GM23338 (cell line): ENCODE measurements at regions not wholly inside any gene's neighbourhood (a gene's known extent, or its start where the extent isn't known, plus 50 kb on each side); places are given as distances from the start of the nearest gene placed in this dataset.

Source experiments
- ATAC-seq: fragments of 200-7000 bp; cut with Tn5 transposase; 3 replicates; pipeline ENCODE4 v1.9.1; 2020
- DNase-seq: peaks from one replicate; pipeline ENCODE4 v3.0.0-alpha.2; 2015; ENCODE audit warnings: low spot score
- H2AFZ ChIP-seq: fragments of 200-600 bp; sonication (generic); 2 replicates; pipeline ENCODE4 v1.8.0; 2016; ENCODE audit warnings: antibody characterized with exemption, mild to moderate bottlenecking, moderate library complexity
- H3F3A ChIP-seq: fragments of 200-600 bp; sonication (generic); replicated peaks from 2 replicates; pipeline ENCODE4 v1.8.0; 2017; ENCODE audit warnings: antibody characterized with exemption, mixed run types, low read depth
- H3K27ac ChIP-seq: fragments of 200-600 bp; sonication (generic); 2 replicates; pipeline ENCODE4 v1.6.1; 2016; ENCODE audit warnings: low read depth
- H3K27me3 ChIP-seq: fragments of 200-600 bp; sonication (generic); 2 replicates; pipeline ENCODE4 v1.8.0; 2016; ENCODE audit warnings: mild to moderate bottlenecking, mixed run types, moderate library complexity; ENCODE audit not compliant: insufficient read depth
- H3K36me3 ChIP-seq: fragments of 200-600 bp; sonication (generic); 2 replicates; pipeline ENCODE4 v1.8.0; 2016; ENCODE audit warnings: mild to moderate bottlenecking; ENCODE audit not compliant: insufficient read depth
- H3K4me1 ChIP-seq: fragments of 200-600 bp; sonication (generic); 2 replicates; pipeline ENCODE4 v1.8.0; 2016; ENCODE audit warnings: mild to moderate bottlenecking, moderate library complexity; ENCODE audit not compliant: insufficient read depth
- H3K4me2 ChIP-seq: fragments of 200-600 bp; sonication (generic); 2 replicates; pipeline ENCODE4 v1.7.1; 2017; ENCODE audit warnings: mixed run types
- H3K4me3 ChIP-seq: fragments of 200-600 bp; sonication (generic); 2 replicates; pipeline ENCODE4 v1.6.1; 2016; ENCODE audit warnings: mixed run types
- H3K79me2 ChIP-seq: fragments of 200-600 bp; sonication (generic); replicated peaks from 2 replicates; pipeline ENCODE4 v1.8.0; 2017; ENCODE audit warnings: mild to moderate bottlenecking; ENCODE audit not compliant: insufficient read depth
- H3K9me2 ChIP-seq: fragments of 200-600 bp; sonication (generic); 2 replicates; pipeline ENCODE4 v1.8.0; 2017; ENCODE audit not compliant: insufficient read depth
- H4K20me1 ChIP-seq: fragments of 200-600 bp; sonication (generic); replicated peaks from 2 replicates; pipeline ENCODE4 v1.8.0; 2017; ENCODE audit warnings: mild to moderate bottlenecking; ENCODE audit not compliant: insufficient read depth
- H3K27ac Mint-ChIP-seq: 2 replicates; pipeline ENCODE4 v1.8.0; 2020; ENCODE audit warnings: inconsistent platforms, mild to moderate bottlenecking, moderate library complexity, mixed read lengths
- H3K27me3 Mint-ChIP-seq: 3 replicates; pipeline ENCODE4 v1.8.0; 2022; ENCODE audit warnings: low read depth, mild to moderate bottlenecking, moderate library complexity, mixed read lengths, inconsistent platforms; ENCODE audit not compliant: insufficient read depth, poor library complexity
- H3K36me3 Mint-ChIP-seq: 3 replicates; pipeline ENCODE4 v1.8.0; 2021; ENCODE audit warnings: low read depth, mild to moderate bottlenecking, inconsistent platforms, moderate library complexity, mixed read lengths
- H3K4me1 Mint-ChIP-seq: 3 replicates; pipeline ENCODE4 v1.8.0; 2020; ENCODE audit warnings: mild to moderate bottlenecking, inconsistent platforms, mixed read lengths
- H3K4me3 Mint-ChIP-seq: 3 replicates; pipeline ENCODE4 v1.8.0; 2021; ENCODE audit warnings: moderate library complexity, mild to moderate bottlenecking, inconsistent platforms, mixed read lengths
- H3K9me3 Mint-ChIP-seq: 3 replicates; pipeline ENCODE4 v1.8.0; 2020; ENCODE audit warnings: moderate library complexity, mild to moderate bottlenecking, inconsistent platforms, mixed read lengths
- CREB1 ChIP-seq: fragments of 250-450 bp; sonication (Bioruptor Pico); IDR thresholded peaks from 2 replicates; pipeline ENCODE4 v1.5.0; 2020; ENCODE audit warnings: low read depth, mild to moderate bottlenecking, moderate library complexity
- CTCF ChIP-seq, 2 experiments: fragments of 200-600 bp in 1 of 2; sonication (generic) in 1 of 2; conservative IDR thresholded peaks; 2 replicates each; pipeline versions ENCODE4 v1.5.1 to v1.6.1; 2016 to 2017; ENCODE audit warnings: antibody characterized with exemption in 2 of 2, low read depth in 2 of 2, mild to moderate bottlenecking in 2 of 2, moderate library complexity in 1 of 2
- EZH2 ChIP-seq: fragments of 200-600 bp; sonication (generic); IDR thresholded peaks from one replicate; pipeline ENCODE4 v1.8.0; 2017; ENCODE audit warnings: antibody characterized with exemption, mild to moderate bottlenecking, low read depth; ENCODE audit not compliant: unreplicated experiment
- EZH2phosphoT487 ChIP-seq: fragments of 200-600 bp; sonication (generic); IDR thresholded peaks from one replicate; pipeline ENCODE4 v1.8.1; 2018; ENCODE audit warnings: antibody characterized with exemption; ENCODE audit not compliant: unreplicated experiment
- JUNB ChIP-seq: IDR thresholded peaks from one replicate; pipeline ENCODE4 v1.6.1; 2016; ENCODE audit warnings: antibody characterized with exemption; ENCODE audit not compliant: unreplicated experiment
- REST ChIP-seq: IDR thresholded peaks from one replicate; pipeline ENCODE4 v1.6.1; 2018; ENCODE audit warnings: antibody characterized with exemption; ENCODE audit not compliant: unreplicated experiment
- STAT1 ChIP-seq: IDR thresholded peaks from one replicate; pipeline ENCODE4 v1.6.1; 2016; ENCODE audit warnings: antibody characterized with exemption; ENCODE audit not compliant: unreplicated experiment
- ZNF462 ChIP-seq: fragments of 250-450 bp; sonication (Bioruptor Pico); IDR thresholded peaks from 2 replicates; pipeline ENCODE4 v1.5.0; 2020; ENCODE audit warnings: mild to moderate bottlenecking, moderate library complexity

GRCh38 chr4:24007860-24008261 is 118.0 kb upstream of the PPARGC1A start:
- Histone ChIP-seq H2AFZ (no peak overlapping the region; the same call in 1 of the 2 replicates), H3K4me2 (no peak overlapping the region), H3F3A (no peaks in the 10 kb centered on the region), H3K4me3 (no peak overlapping the region), H3K4me1 (peaks cover 14% of the 10 kb centered on the region; the same call in 1 of the 2 replicates), H3K27me3 (no peaks in the 10 kb centered on the region), H3K9me2 (no peaks in the 10 kb centered on the region), H3K36me3 (no peaks in the 10 kb centered on the region), H4K20me1 (no peaks in the 10 kb centered on the region), H3K27ac (no peak overlapping the region), H3K79me2 (no peaks in the 10 kb centered on the region)
- Mint-ChIP-seq H3K27ac (no peak overlapping the region; the same call in 1 of the 2 replicates), H3K4me1 (peaks cover 33% of the 10 kb centered on the region), H3K27me3 (no peaks in the 10 kb centered on the region), H3K9me3 (no peaks in the 10 kb centered on the region), H3K36me3 (no peaks in the 10 kb centered on the region), H3K4me3 (no peak overlapping the region)
- DNase-seq (no peak), ATAC-seq (peak; percentile 38; the same call in 2 of the 3 replicates)
- no peak for TF ChIP-seq JUNB
- TF ChIP-seq CREB1 (CRISPR knock-in tag) = no peak
- no peak for TF ChIP-seq ZNF462 (CRISPR knock-in tag)
- TF ChIP-seq REST = no peak
- no peak for TF ChIP-seq CTCF (conservative IDR thresholded peaks at IDR 0.05; ENCODE audit: low read depth in 2 of 2)
- TF ChIP-seq EZH2 = no peak
- no peak for TF ChIP-seq STAT1
- TF ChIP-seq EZH2phosphoT487 = no peak
